ENCODE measurements at regions not wholly inside any gene's neighbourhood (a gene's known extent, or its start where the extent isn't known, plus 50 kb on each side); places are given as distances from the start of the nearest gene placed in this dataset.
"Not testable (repeated sequence)": the region's sequence is repeated elsewhere in the genome, so short reads cannot be mapped to it uniquely, and the experiment has no call there.

DNA sequence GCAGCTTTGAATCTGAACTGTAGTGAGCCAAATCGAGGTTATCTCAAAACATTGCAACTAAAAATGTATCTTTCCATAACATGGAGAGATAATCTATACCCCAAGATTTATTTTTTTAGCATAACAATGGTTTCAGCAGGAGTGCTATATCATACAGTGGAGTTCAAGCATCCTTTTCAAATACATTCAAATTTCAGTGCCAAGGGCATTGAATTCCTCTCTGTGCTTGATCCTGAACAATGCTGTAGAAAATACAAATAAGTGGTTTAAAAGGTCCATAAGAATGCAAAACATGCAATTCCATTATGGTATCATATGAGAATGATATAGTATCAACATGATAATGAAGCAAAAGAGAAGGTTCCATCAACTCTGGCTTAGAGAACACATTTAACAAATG, 201.7 kb downstream of the TXNL1 start:
- no peak for DNase-seq

DNA sequence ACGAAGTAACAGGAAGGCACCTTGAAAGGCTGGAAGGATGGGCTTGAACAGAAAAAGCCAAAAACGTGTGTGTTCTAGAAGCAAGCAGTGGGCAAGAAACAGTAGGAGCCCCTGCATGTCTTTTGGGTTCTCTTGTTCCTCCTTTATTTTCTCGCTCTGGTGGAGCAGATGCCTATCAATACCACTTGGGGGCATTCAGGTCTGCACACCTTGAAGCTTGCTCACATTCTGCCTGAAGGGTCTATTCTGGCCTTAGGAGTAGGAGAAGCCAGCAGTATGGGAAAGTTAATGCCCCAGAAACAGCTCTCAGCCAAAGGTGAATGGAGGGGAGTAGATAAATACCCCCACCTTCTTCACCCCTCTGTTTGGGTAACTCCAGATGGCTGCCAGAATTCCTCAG, 204.5 kb downstream of the TXNL1 start:
- DNase-seq = no peak

DNA sequence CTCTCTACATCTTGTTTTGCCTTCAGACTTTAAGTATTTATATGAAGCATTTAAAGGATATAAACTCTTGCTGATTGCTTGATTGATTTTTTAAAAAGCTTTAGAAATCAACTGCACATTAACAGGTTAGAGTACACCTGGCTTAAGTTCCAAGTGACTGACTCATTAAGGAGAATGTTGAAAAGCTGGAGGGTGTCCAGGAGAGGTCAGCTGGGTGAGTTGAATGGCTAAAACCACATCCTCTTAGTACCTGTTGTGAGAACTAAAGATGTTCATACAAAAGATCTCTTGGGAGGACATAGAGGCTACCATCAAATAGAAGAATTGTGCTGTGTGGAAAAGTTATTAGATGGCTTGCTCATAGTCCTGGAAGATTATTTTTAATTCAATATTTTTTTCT, 206.8 kb downstream of the TXNL1 start:
- DNase-seq = no peak

DNA sequence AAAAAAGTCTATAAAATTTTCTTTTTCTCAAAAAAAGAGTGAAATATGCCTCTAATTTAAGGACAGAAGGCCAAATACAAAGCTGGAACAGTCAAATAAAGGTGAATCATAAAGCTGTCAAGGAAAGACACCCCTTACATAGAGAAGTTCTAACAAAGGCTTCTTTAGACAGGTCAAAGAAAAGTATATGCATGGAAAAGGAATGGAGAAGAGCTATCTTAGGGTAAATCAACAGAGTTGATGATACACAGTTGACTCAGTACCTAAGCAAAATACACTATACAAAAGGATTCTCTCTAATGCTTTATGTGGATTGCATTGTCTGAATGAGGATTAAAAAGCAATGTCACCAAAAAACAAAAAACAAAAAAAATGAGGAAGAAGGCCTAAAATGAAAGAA, 214.8 kb downstream of the TXNL1 start:
- no peak for DNase-seq

DNA sequence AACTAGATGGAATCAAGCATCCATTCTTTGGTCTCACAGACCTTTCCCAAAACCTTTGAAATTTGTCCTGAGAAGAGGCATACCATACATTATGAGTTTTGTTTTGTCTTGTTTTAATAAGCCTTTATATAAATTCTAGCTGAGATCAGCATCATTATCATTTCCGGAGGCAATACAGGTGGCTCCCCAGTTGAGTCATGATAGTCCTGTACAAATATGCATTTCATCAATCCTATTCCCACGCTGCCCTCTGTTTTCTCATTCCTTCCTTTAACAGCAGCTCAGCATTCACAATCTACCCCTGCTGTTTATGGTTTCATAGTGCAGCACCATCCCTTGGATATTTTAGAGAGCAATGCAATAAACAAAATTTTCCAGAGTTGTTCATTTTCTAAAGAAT, 216.7 kb downstream of the TXNL1 start:
- no peak for DNase-seq

DNA sequence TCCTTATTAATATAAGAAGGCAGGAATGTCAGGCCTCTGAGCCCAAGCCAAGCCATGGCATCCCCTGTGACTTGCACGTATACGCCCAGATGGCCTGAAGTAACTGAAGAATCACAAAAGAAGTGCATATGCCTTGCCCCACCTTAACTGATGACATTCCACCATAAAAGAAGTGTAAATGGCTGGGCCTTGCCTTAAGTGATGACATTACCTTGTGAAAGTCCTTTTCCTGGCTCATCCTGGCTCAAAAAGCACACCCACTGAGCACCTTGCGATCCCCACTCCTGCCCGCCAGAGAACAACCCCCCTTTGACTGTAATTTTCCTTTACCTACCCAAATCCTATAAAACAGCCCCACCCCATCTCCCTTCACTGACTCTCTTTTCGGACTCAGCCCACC, 217.5 kb downstream of the TXNL1 start:
- DNase-seq = not testable (repeated sequence)

DNA sequence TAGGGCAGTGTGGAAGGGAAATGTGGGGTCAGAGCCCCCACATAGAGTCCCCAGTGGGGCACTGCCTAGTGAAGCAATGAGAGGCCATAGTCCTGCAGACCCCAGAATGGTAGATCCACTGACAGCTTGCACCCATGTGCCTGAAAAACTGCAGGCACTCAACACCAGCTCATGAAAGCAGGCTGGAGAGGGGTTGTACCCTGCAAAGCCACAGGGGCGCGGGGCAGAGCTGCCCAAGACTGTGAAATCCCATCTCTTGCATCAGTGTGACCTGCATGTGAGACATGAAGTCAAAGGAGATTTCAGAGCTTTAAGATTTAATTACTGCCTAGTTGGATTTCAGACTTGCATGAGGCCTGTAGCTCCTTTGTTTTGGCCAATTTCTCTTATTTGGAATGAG, 224.0 kb downstream of the TXNL1 start:
- no peak for DNase-seq

DNA sequence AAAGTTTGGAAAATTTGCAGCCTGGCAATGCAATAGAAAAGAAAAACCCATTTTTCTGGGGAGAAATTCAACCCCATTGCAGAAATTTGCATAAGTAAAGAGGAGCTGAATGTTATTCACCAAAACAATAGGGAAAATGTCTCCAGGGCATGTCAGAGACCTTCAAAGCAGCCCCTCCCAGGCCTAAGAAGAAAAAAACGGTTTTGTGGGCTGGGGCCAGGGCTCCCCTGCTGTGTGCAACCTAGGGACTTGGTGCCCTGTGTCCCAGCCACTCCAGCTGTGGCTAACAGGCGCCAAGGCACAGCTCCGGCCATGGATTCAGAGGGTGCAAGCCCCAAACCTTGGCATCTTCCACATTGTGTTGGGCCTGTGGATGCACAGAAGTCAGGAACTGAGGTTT, 224.5 kb downstream of the TXNL1 start:
- DNase-seq = no peak

DNA sequence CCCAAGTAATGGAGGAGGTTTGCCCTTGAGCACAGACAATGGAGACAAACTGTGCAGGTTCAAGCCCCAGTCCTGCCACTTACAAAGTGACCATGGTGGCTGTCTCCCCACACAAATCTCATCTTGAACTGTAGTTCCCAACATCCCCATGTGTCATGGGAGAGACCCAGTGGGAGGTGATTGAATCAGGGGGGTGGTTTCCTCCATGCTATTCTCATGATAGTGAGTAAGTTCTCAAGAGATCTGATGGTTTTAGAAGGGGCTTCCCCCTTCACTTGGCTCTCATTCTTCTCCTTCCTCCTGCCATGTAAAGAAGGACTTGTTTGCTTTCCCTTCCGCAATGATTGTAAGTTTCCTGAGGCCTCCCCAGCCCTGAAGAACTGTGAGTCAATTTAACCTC, 225.4 kb downstream of the TXNL1 start:
- no peak for DNase-seq

DNA sequence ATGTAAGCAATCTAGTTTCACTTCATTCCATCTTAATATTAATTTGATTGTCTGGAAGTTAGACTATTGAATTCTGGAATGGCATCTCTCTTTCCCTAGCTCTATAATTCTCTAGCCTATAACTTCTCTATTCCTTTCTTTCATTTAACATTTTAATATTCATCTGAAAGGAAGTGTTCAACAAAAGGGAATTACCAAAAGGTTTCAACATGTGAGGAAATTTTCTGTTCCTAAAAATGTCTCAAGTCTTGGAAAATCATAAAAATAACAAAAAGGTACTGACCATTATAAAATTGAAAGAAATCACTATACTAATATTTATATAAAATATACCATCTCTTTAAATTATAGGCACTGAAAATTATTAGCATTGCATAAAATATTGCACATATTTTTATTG, 228.7 kb downstream of the TXNL1 start:
- DNase-seq = no peak

DNA sequence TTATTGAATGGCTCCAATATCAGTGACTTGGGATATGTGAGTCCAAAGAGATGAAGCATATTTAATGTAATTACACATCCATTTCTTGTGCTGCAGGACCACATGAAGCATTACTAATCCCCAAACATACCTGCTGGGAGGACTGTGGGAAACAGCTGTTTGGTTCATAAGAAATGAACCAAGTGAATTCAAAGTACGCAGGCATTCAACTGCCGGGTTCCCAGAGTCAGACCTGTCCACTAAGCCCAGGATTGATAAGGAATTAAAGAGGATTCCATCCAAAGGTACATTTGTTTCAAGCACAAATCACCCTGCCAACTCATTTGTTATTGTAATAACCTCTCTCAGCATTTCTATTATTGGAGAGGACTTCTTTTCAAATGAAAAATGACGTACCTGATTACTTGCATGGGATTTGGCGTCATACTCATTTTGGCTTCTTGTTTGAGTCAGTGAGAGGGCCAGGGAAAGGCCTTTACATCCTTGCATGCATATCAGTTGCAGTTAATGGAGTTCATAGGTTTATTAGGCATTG, 230.7 kb downstream of the TXNL1 start:
- DNase-seq = no peak

DNA sequence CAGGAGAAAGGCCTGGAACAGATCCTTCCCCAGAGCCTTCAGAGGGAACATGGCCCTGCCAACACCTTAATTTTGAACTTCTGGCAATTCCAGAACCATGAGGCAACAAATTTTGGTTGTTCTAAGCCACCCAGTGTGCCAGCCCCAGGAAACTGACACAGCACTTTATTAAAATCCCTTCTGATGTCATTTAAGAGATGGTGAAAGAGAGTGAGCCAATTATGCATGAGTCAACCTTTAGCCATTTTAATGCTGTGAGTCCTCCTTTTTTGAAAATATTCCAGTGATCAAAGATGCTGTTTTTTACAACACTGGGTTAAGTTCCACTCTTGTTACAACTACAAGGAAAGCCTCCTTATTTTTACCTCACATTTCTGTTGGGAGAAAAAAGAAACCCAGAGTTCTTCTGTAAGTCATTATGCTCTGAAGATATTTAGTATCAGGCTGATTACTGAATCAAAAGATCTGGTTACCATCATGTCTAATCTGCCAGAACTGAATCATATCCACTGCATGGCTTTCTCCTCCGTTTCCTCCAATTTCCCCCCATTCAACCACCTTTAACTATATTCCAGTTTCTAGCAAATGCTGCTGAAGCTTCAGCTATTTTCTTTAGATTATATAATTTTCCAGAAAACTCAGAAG, 235.4 kb downstream of the TXNL1 start:
- no peak for DNase-seq

DNA sequence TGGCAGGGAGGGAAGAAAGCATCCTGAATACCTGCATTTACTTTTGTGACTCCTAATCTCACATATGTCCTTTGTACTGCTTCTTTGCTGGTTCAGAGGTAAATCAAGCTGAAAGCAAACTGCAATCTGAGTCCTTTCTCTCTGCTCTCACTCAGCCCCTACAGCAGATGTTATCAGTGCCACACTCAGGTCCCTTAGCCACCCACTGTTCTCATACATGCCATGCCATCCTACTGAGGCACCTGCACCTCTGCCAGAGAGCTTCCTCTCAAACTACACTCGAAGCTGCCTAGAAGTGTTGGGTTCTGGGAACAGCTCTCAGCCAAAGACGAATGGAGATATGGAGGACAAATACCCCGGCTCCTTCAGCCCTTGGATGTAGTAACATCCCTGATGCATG, 244.5 kb downstream of the TXNL1 start:
- no peak for DNase-seq

DNA sequence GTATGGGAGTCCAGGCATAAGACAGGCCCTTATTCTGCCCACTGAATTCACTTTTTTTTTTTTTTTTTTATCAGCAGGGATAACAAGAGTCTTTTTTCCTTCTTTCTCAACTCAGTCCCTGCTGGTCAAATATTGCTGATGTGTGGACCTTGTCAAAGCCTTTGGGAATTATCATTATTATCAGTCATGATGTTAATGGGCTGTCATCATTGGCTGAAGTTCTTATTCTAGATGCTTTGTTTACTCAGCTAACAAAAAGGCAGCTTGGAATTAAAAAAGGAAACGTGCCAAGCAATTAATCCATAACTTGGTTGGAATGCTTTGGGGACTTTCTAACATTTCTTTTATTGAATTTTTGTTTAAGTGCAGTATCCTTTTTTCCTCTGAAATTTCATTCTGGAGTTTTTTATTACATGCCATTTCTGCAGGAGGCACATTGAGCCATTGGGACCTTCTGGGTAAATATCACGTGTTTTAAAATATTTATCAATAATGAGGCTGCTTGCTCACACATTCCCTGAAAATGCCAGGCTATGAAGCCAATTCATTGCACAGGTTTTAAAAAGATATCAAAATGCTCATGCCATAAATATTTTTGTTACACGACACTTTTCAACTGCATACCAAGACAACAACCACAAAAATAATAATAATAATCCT, 246.3 kb downstream of the TXNL1 start:
- DNase-seq = no peak

DNA sequence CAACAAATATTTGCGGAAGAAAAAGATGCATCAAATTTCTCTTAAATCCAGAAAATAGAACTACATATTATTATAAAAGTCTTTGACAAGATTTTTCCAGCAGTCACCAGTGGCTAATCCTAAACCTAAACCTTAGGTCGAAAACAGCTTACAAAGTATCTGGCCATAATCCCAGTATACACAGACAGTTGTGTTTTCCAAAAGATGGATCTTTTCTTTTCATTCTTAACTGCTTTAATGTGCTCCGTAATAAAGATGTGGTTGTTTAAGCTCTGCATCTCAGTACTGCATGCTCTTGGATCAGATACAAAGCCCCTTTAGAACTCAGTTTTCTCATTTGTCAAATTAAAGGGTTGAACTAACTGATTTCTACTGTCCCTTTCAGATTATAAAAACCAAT, 247.8 kb downstream of the TXNL1 start:
- DNase-seq = no peak

DNA sequence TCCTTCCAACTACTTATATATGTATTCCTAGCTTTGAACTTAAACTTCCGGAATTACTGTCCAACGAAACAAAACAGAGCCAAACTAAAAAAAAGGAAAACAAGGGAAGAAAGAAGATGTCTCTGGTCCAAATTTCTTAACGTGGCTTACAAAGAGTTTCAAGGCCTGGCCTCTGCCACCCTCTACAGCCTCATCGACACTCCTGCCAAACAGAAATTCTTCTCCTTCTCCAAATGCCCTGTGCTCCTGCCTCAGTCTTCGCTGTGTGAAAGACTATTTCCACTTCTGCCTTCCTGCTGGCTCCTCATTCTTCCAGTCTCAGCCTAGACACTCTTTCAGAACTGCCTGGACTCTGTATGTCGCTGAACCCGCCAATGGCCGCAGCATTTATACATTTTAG, 249.2 kb downstream of the TXNL1 start:
- no peak for DNase-seq

DNA sequence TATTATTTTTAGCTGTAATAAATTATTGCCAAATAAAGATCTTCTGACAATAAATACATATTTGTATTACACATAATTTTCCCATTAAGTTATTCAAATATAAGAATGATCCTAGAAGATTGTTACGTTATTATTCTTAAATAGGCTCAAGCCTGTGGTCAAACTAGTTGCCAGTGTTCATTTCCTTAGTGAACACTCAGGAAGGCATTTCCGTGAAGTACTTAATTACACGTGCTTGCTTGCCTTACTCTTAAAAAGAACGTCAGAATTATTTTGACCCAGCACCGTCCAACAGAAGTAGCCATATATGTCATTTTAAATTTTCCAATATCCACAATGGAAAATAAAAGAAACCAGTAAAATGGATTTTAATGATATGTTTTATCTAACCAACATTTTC, 249.8 kb downstream of the TXNL1 start:
- DNase-seq = no peak

DNA sequence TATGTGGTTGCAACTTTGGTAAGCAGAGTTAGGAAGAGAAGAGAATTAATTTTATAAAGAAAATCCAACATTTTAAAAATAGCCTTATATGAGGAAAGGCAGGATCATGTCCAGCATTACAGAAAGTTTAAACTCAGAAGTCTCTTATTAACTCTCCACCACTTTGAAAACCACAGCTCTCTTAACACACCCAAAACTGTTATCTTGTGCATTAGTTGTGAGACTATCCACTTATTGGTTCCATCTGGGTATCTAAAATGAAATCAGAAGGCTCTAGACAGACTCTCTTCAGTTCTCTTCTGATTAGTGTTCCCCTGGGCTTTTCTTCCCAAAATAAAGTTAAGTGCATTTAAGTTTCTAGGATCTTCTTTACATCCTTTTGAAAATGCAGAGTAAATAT, 251.5 kb downstream of the TXNL1 start:
- DNase-seq = no peak

DNA sequence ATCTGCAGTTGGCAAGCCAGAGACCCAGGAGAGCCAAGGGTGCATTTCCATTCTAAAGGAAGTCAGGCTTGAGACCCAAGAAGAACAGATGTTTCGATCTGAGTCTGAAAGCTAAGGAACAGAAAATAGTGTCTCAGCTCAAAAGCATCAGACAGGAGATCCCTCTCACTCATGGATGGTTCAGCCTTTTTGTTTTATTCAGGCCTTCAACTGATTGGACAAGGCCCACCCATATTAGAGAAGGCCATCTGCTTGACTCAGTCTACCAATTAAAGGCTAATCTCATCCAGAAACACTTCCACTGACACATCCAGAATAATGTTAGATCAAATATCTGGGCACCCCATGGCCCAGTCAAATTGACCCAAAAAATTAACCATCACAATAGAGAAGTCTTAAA, 255.0 kb downstream of the TXNL1 start:
- no peak for DNase-seq

DNA sequence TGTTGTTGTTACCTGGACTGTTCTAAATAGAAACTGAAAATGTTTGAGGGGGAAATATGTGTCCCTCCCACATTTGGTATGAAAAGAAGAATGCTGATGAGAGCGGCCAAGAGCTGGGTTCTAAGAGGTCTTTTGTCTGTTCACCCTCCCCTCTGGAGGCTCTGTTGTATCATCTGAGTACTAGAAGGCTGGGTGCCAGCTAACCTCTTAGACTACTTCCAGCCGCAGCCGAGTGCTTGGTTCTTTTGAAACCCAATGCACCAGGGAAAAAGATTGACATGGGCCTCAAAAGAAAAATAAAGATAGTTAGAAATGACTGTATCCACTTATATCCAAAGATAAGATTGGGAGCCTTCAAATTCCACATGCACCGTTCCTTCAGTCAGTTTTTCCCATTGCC, 255.9 kb downstream of the TXNL1 start:
- no peak for DNase-seq

DNA sequence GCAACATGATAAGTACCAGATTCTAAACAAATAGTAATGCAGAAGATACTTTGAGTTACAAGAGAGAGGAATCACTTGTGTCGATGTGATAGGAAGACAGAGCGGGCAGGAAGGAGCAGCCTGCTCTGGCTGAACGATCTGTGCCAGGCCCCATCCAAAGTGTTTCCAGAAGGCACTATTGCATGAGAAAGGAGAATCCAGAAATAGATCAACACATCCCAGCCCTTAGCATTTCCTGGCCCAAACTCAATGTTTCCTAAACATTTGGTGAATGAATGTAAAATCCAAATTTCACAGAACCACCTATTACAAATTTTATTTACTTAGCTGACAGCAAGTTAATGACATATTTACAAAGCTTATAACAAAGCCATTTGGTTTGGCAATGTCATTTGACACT, 257.2 kb downstream of the TXNL1 start:
- DNase-seq = no peak

DNA sequence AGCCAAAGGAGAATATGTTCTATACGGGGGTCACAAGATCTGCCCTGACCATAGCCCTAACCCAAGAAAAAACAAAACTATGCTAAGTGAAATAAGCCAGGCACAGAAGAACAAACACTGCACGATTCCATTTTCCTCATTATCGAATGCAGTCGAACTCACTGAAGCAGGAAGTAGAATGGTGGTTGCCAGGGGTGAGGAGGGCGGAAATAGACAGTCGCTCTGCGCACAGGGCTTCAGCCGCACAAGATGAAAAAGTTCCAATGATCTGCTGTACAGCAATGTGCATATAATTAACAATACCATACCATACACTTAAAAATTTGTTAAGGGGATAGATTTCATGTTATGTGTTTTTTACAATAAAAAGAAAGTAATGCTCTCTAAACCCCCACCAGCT, 257.7 kb downstream of the TXNL1 start:
- no peak for DNase-seq

DNA sequence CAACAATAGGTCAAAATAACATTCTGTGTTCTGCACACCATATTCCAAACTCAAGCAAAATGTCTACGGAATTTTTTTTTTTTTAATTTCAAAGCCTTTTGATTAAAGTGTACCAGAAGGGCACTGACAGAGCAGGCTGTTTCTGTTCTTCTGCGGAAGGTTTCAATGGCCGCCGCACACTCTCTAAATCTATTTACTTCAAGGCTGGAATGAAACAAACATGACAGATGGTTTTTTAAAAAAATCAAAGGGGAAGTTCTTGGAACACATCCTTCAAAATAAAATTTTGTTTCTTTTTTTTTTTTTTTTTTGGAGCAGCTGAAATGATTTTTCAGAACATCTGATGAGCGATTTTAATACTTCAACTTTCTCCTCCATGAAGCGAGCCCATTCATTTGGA, 259.1 kb downstream of the TXNL1 start:
- no peak for DNase-seq

DNA sequence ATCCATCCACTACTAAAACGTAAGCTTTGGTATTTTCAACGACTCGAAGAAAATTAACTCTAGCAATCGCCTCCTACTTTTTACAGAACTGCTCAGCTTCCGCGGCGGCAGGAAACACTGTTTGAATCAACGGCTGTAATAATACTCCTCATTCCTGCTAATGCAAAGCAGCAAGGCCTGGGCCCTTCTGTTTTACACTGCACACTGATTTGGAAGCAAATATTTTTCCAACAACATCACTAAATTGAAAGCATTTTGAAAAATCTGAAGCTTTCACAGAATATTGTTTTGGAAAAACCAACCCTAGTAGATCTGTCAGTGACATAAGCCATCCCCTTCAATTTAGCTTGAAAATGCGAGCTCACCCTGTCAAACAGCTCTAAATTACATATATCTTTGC, 261.2 kb downstream of the TXNL1 start:
- DNase-seq = no peak

DNA sequence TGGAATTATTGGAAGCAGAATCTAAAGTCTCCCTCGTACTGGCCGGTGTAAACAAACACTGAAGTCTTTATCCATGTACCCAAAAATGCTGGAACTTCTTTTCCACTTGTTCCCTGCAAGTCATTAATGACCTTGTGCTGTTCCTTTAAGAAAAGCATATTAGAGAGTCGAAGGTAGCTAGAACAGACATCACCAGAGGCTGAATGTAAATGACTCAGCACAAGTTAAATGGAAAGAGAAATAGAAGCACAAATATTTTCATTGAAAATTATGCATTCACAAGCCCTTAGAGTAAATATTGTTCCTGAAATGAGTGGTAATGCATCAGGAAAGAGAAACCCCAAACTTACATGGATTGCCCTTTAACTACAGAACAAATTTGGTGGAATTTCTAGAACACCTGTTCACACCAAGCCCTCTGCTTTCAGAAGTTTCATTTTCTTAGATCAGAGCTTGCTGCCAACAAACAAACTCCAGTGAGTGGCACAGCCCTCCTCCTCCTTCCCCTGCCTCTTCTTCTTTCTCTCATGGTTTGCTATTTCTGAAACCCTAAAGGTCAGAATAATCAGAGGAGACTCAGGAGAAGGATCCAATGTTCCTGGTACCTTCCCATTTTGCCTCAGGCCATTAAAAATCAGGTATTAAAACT, 264.3 kb downstream of the TXNL1 start:
- DNase-seq = no peak
